Gastrocnemius medialis (tissue), 4 donors: ENCODE measurements at regions not wholly inside any gene's neighbourhood (a gene's known extent, or its start where the extent isn't known, plus 50 kb on each side); places are given as distances from the start of the nearest gene placed in this dataset.

Source experiments
- CTCF ChIP-seq, 5 experiments: fragments of 450-650 bp in 3 of 5; fragments of 200-600 bp in 2 of 5; sonication (generic) in 2 of 5; IDR thresholded peaks in 4 of 5; conservative IDR thresholded peaks in 1 of 5; 1 replicate in 4 of 5; 2 replicates in 1 of 5; pipeline ENCODE4 v1.5.1; 2016 to 2019; ENCODE audit warnings: antibody characterized with exemption in 5 of 5, mild to moderate bottlenecking in 3 of 5, moderate library complexity in 3 of 5
- POLR2A ChIP-seq, 2 donors: fragments of 450-650 bp; IDR thresholded peaks; one replicate each; pipeline ENCODE4 v1.6.1; 2017; ENCODE audit warnings: antibody characterized with exemption in 2 of 2, mild to moderate bottlenecking in 2 of 2, moderate library complexity in 2 of 2

- peak in 2 of 5 experiments; percentile 13 to 38 for TF ChIP-seq CTCF (IDR thresholded peaks at IDR 0.05 in 4 of 5, conservative IDR thresholded peaks at IDR 0.05 in 1 of 5)
- TF ChIP-seq POLR2A (IDR thresholded peaks at IDR 0.05) = no peak
Observed at GRCh38 chr5:130720355-130720754, 444.7 kb downstream of the HINT1 start.
